G401.6 (cell line): ENCODE measurements at regions not wholly inside any gene's neighbourhood (a gene's known extent, or its start where the extent isn't known, plus 50 kb on each side); places are given as distances from the start of the nearest gene placed in this dataset.
"Not testable (repeated sequence)": the region's sequence is repeated elsewhere in the genome, so short reads cannot be mapped to it uniquely, and the experiment has no call there.

Experiments
- FAIRE-seq: peaks from 2 replicates; lab custom pipeline; 2012; peaks lifted over from hg19 to GRCh38; lab: Jason Lieb, UNC

DNA sequence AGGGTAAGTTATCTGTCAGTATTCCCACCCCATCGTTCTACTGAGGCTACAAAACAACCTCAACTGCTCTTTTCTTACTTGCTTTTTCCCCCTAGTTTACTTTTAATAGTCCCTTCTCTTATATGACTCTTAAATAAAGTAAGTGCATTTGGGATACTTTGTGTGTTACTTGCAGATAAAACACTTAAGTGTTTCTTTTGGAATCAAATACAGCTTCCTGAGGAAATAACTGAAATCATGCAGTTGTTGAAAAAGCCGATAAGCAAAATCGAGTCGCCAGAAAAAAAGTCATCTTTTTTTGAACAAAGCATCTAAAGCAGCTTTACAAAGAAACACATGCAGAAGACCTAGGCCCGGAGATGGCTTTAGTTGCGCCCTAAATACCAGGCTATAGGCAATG is 53.5 kb upstream of the EPB41L4A start:
- no peak for FAIRE-seq

- FAIRE-seq = no peak
These were observed 54.9 kb upstream of the EPB41L4A start for GRCh38 chr5:112473989-112474388.

DNA sequence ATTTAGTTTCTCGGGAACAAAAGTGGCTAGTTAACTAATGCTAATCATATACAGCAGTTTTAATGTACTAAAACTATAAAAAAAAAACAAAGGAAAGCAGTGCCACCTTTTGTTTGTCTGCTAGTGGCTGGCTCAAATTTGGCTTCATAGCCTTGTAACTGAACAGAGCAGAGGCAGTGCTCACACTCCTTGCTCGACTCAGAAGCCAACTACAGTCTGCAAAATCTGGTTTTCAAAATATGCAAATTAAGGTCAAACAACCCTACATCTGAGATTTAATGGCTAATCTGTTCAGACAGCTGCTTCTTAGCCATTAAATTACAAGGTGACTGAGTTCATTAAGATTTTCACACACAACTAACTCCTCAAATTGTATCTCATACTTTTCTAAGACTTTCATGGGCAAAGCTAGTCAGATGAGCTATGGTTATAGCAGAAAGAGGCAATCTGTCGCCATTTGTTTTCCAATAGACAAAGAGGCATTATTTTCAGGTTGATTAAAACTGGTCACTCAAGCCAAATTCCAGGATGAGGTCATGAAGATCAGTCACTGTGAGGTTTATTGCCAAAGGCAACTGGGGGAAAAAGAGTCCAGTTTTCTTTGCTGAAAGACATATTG is 56.8 kb upstream of the EPB41L4A start:
- FAIRE-seq = no peak

DNA sequence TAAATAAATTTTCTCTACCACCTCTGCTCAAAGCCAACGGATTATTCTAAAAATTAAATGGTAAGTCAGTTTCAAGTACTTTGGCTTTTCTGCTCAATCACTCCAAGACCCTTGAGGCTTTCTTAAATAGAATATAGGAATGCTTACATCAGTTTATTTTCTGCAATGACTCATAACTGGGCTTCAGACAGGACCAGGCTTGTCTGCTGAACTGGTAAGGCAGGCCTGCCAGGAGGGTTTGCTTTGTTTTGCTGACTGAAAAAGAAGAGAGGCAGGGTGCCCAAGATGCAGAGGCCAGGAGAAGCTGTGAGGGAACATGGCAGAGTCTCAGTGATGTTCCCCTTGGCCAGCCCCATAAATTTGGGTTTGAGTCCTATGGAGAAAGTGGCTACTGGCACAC is 60.3 kb upstream of the EPB41L4A start:
- FAIRE-seq = no peak

- no peak for FAIRE-seq
These were observed 61.4 kb upstream of the EPB41L4A start for GRCh38 chr5:112480501-112480900.

- FAIRE-seq = no peak
These were observed 64.6 kb upstream of the EPB41L4A start for GRCh38 chr5:112483704-112484103.

DNA sequence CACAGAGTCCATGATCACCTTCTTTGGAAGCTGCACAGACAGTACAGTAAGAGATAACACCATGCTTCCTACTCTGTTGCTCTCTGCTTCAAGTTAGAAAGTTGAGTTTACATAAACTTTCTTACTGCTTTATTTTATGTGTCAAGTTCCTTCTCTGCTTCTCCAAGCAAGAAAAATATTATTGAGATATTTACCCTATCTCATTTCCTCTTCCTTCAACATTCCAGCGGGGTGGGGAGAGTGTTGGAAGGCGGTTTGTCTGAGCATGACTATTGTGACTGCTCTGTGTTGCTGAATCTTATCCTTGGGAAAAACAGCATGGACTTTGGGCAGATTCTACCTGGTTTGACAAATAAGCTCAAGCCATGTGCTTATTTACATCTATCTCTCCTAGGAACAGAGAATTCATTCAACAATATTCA is 66.9 kb upstream of the EPB41L4A start:
- no peak for FAIRE-seq

- FAIRE-seq = no peak
These were observed 72.2 kb upstream of the EPB41L4A start for GRCh38 chr5:112491257-112491656.

- FAIRE-seq = no peak
These were observed 73.2 kb upstream of the EPB41L4A start for GRCh38 chr5:112492291-112492690.

DNA sequence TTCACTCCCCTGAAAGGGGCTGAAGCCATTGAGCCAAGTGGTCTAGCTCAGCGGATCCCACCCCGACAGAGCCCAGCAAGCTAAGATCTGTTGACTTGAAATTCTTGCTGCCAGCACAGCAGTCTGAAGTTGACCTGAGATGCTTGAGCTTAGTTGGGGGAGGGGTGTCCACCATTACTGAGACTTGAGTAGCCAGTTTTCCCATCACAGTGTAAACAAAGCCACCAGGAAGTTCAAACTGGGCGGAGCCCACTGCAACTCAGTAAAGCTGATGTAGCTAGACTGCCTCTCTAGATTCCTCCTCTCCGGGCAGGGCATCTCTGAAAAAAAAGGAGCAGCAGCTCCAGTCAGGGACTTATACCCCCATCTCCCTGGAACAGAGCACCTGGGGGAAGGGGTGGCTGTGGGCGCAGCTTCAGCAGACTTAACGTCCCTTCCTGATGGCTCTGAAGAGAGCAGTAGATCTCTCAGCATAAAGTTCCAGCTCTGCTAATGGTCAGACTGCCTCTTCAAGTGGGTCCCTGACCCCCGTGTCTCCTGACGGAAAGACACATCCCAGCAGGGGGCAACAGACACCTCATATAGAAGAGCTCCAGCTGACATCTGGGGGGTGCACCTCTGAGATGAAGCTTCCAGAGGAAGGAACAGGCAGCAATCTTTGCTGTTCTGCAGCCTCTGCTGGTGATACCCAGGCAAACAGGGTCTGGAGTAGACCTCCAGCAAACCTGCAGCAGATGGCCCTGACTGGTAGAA is 84.8 kb upstream of the EPB41L4A start:
- not testable (repeated sequence) for FAIRE-seq

GRCh38 chr5:112509097-112509496 is 90.0 kb upstream of the EPB41L4A start:
- not testable (repeated sequence) for FAIRE-seq

DNA sequence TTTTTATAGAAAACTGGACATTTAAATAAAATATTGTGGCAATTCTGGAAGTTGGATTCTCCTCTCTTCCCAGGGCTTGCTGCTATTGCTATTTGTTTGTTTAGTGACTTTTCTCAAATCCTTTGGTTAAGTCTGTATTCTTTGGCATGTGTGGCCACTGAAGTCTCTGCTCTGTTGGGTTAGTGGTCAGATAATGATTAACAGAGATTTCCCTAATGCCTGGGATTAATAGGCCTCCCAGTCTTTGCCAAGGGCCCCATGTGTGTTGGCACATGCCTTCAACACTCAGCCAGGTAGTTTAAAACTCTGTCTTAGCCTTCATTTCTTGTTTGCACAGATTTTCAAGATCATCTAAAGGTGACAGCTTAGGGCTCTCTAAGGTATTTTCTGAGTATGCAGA is 92.8 kb upstream of the EPB41L4A start:
- FAIRE-seq = no peak

DNA sequence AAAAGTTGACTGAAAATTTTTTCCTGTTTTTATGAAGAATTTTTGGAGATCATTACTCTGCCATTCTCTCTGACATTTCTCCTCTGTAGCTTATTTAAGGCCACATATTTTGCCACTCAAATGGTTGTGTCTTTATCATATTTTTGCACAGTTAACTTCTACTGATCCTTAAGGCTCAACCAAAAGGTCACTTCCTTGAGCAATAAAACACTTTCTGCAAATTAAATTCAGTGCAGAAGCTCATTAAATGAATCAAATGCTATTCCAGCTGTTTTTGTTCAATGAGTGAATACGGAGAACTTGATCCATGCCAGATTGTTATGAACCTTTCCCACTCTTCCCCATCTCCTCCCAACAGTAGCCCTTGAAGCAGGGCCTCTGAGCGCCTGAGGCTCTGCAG is 93.8 kb upstream of the EPB41L4A start:
- no peak for FAIRE-seq

DNA sequence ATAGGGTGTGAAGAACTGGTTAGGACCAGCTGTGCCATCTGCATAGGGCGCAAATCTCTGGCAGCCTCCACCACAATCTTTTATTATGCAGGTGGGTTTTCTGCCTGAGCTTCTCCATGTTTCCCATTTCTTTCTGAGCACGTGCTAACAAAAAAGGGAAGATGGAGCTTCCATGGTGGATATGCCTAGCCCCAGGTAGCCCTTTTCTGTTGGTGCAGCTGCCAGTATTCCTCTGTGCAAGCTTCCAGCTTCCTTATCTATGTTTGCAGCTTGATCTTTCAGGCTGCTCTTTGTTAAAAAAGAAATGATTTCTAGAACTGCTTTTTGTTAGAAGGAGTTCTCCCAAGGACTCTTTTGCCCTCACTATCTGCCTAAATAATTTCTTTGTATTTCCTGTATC is 95.0 kb upstream of the EPB41L4A start:
- FAIRE-seq = no peak

- FAIRE-seq = not testable (repeated sequence)
These were observed 101.4 kb upstream of the EPB41L4A start for GRCh38 chr5:112520474-112520873.

DNA sequence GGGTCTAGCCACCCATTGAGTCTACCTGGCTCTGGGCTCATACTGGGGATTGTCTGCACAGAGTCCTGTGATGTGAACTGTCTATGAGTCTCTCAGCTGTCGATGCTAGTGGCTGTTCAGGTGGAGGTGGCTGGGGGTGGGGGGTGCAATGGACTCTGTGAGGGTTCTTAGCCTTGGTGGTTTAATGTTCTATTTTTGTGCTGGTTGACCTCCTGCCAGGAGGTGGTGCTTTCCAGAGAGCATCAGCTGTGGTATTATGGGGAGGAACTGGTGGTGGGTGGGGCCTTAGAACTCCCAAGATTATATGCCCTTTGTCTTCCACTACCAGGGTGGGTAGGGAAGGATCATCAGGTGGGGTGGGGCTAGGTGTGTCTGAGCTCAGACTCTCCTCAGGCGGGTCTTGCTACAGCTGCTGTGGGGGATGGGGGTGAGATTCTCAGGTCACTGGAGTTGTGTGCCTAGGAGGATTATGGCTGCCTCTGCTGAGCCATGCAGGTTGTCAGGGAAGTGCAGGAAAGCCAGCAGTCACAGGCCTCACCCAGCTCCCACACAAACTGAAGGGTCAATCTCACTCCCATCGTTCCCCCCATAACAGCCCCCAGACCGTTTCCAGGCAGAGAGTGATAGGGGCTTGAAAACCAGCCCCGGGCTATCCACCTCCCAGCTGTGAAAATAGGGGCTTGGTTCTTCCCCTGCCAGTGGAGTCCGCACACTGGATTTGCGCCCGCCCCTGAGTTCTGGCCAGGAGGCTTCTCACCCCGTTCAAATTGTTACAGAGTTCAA is 104.0 kb upstream of the EPB41L4A start:
- not testable (repeated sequence) for FAIRE-seq

GRCh38 chr5:112523674-112524263 is 104.7 kb upstream of the EPB41L4A start:
- not testable (repeated sequence) for FAIRE-seq

DNA sequence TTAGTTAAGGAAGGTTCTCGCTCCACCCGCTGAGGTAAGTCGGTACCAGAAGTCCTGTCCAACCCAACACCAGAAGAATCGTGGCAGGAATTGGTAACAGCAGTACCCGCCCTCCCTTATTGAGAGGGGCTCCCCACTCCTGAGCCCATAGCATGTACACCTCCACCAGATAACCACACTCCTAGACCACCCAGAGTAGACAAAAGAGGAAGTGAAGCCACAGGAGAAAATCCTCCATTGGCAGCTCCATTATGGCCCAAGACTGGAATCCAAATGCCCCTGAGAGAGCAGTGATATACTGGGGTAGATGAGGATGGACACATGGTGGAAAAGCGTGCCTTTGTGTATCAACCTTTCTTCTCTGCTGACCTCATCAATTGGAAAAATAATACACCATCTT is 106.1 kb upstream of the EPB41L4A start:
- no peak for FAIRE-seq

- FAIRE-seq = no peak
These were observed 109.9 kb upstream of the EPB41L4A start for GRCh38 chr5:112528928-112529327.

DNA sequence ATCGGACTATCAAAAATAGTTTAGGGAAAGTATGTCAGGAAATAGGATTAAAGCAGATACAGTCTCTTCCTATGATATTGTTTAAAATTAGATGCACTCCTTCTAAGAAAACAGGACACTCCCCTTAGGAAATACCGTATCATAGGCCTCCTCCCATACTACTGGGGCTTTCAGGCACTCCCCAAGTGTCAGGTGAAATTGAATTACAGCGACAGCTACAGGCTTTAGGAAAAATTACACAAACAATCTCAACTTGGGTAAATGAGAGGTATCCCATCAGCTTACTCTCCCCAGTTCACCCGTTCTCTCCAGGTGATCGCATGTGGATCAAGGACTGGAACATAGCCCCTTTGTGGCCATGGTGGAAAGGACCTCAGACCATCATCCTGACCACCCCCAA is 110.4 kb upstream of the EPB41L4A start:
- FAIRE-seq = no peak

GRCh38 chr5:112532654-112533360 is 113.7 kb upstream of the EPB41L4A start:
- no peak for FAIRE-seq

DNA sequence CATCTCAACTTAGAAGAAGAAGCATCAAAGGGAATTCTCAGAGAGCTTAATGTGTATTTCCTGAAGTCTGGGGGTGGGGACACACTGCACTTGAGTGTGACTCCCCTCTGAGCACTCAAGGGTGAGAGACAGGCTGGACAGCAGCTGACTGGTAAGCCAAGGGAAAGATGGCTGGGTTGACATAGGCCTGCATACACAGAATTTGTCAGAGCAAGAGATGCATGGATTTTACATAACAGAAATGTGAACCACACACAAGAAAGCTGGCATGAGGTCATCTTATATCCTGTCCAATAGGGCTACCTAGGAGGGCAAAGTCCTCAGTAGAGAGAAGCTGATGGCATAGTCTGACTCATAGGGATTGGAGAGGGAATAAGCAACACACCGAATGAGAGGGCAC is 114.3 kb upstream of the EPB41L4A start:
- no peak for FAIRE-seq
